ENCODE measurements at regions not wholly inside any gene's neighbourhood (a gene's known extent, or its start where the extent isn't known, plus 50 kb on each side); places are given as distances from the start of the nearest gene placed in this dataset.

- Histone ChIP-seq H3K9me3 (ENCODE audit: insufficient read depth, low read depth, low read length) (no peaks in the 10 kb centered on the region), H3K27ac (ENCODE audit: low read depth, low read length) (no peak overlapping the region), H3K4me2 (ENCODE audit: low read length) (no peak overlapping the region), H3K79me2 (ENCODE audit: insufficient read depth, low read length) (no peaks in the 10 kb centered on the region), H3K36me3 (ENCODE audit: insufficient read depth, low read length) (no peaks in the 10 kb centered on the region), H4K20me1 (ENCODE audit: insufficient read depth, low read length) (no peaks in the 10 kb centered on the region), H3K9ac (ENCODE audit: low read length) (no peak overlapping the region), H3K4me3 (ENCODE audit: insufficient read depth, low read depth, low read length) (no peak overlapping the region), H3K4me1 (ENCODE audit: insufficient read depth, low read length) (no peaks in the 10 kb centered on the region), H2AFZ (ENCODE audit: low read depth, low read length) (no peak overlapping the region), H3K27me3 (ENCODE audit: insufficient read depth, low read length) (no peaks in the 10 kb centered on the region)
- H3K36me3 Mint-ChIP-seq (ENCODE audit: low read depth, unreplicated experiment) = no peaks in the 10 kb centered on the region
- H3K4me1 Mint-ChIP-seq (ENCODE audit: low read depth, unreplicated experiment) = no peaks in the 10 kb centered on the region
- DNase-seq (ENCODE audit: low read depth) (no peak), FAIRE-seq (no peak)
- H3K27me3 Mint-ChIP-seq (ENCODE audit: low read depth, unreplicated experiment) = no peaks in the 10 kb centered on the region
- peaks cover 2% of the 10 kb centered on the region for H3K9me3 Mint-ChIP-seq (ENCODE audit: unreplicated experiment)
- H3K27ac Mint-ChIP-seq (ENCODE audit: unreplicated experiment) = no peak overlapping the region
- TF ChIP-seq EZH2 (IDR thresholded peaks at IDR 0.05; ENCODE audit: insufficient read depth, low read length) (no peak), CTCF (IDR thresholded peaks at IDR 0.05; ENCODE audit: insufficient read depth, low read depth, low read length) (no peak)
- H3K4me3 Mint-ChIP-seq (ENCODE audit: unreplicated experiment) = no peak overlapping the region
Measured at GRCh38 chr2:180583441-180584140, 396.8 kb upstream of the UBE2E3 start.

- H3K4me3 ChIP-seq (ENCODE audit: insufficient read depth, low read depth, low read length) = no peak overlapping the region
- Mint-ChIP-seq H3K27ac (ENCODE audit: unreplicated experiment) (no peak overlapping the region), H3K36me3 (ENCODE audit: low read depth, unreplicated experiment) (no peaks in the 10 kb centered on the region), H3K9me3 (ENCODE audit: unreplicated experiment) (no peaks in the 10 kb centered on the region), H3K27me3 (ENCODE audit: low read depth, unreplicated experiment) (no peaks in the 10 kb centered on the region), H3K4me3 (ENCODE audit: unreplicated experiment) (no peak overlapping the region), H3K4me1 (ENCODE audit: low read depth, unreplicated experiment) (peaks cover under 1% of the 10 kb centered on the region)
- no peak for TF ChIP-seq EZH2 (IDR thresholded peaks at IDR 0.05; ENCODE audit: insufficient read depth, low read length)
- no peaks in the 10 kb centered on the region for H3K79me2 ChIP-seq (ENCODE audit: insufficient read depth, low read length)
- H3K27ac ChIP-seq (ENCODE audit: low read depth, low read length) = no peak overlapping the region
- H3K9ac ChIP-seq (ENCODE audit: low read length) = no peak overlapping the region
- FAIRE-seq (no peak), DNase-seq (ENCODE audit: low read depth) (no peak)
- H3K27me3 ChIP-seq (ENCODE audit: insufficient read depth, low read length) = no peaks in the 10 kb centered on the region
- no peaks in the 10 kb centered on the region for H3K36me3 ChIP-seq (ENCODE audit: insufficient read depth, low read length)
- H3K9me3 ChIP-seq (ENCODE audit: insufficient read depth, low read depth, low read length) = no peaks in the 10 kb centered on the region
- no peaks in the 10 kb centered on the region for H3K4me1 ChIP-seq (ENCODE audit: insufficient read depth, low read length)
- no peaks in the 10 kb centered on the region for H4K20me1 ChIP-seq (ENCODE audit: insufficient read depth, low read length)
- no peak overlapping the region for H2AFZ ChIP-seq (ENCODE audit: low read depth, low read length)
- no peak overlapping the region for H3K4me2 ChIP-seq (ENCODE audit: low read length)
Measured at GRCh38 chr2:180579388-180579787, 401.0 kb upstream of the UBE2E3 start.

GRCh38 chr2:180578441-180578840, 402.0 kb upstream of the UBE2E3 start:
- TF ChIP-seq CTCF (IDR thresholded peaks at IDR 0.05; ENCODE audit: insufficient read depth, low read depth, low read length) (no peak), EZH2 (IDR thresholded peaks at IDR 0.05; ENCODE audit: insufficient read depth, low read length) (no peak)
- no peak overlapping the region for H3K4me3 Mint-ChIP-seq (ENCODE audit: unreplicated experiment)

More at GRCh38 chr2:180578441-180578840, 402.0 kb upstream of the UBE2E3 start:
- Histone ChIP-seq H3K79me2 (ENCODE audit: insufficient read depth, low read length) (no peaks in the 10 kb centered on the region), H3K27me3 (ENCODE audit: insufficient read depth, low read length) (no peaks in the 10 kb centered on the region), H3K4me1 (ENCODE audit: insufficient read depth, low read length) (peaks cover 4% of the 10 kb centered on the region), H3K4me2 (ENCODE audit: low read length) (no peak overlapping the region), H3K27ac (ENCODE audit: low read depth, low read length) (no peak overlapping the region), H3K36me3 (ENCODE audit: insufficient read depth, low read length) (no peaks in the 10 kb centered on the region), H2AFZ (ENCODE audit: low read depth, low read length) (no peak overlapping the region), H3K9ac (ENCODE audit: low read length) (no peak overlapping the region), H3K9me3 (ENCODE audit: insufficient read depth, low read depth, low read length) (no peaks in the 10 kb centered on the region), H4K20me1 (ENCODE audit: insufficient read depth, low read length) (no peaks in the 10 kb centered on the region), H3K4me3 (ENCODE audit: insufficient read depth, low read depth, low read length) (no peak overlapping the region)
- DNase-seq (ENCODE audit: low read depth) (no peak), FAIRE-seq (no peak)
- H3K27me3 Mint-ChIP-seq (ENCODE audit: low read depth, unreplicated experiment) = no peaks in the 10 kb centered on the region
- H3K36me3 Mint-ChIP-seq (ENCODE audit: low read depth, unreplicated experiment) = no peaks in the 10 kb centered on the region
- no peaks in the 10 kb centered on the region for H3K9me3 Mint-ChIP-seq (ENCODE audit: unreplicated experiment)
- H3K27ac Mint-ChIP-seq (ENCODE audit: unreplicated experiment) = no peak overlapping the region
- H3K4me1 Mint-ChIP-seq (ENCODE audit: low read depth, unreplicated experiment) = peaks cover 9% of the 10 kb centered on the region

Measured in astrocyte (in vitro differentiated cells and primary cell).